ENCODE measurements at regions not wholly inside any gene's neighbourhood (a gene's known extent, or its start where the extent isn't known, plus 50 kb on each side); places are given as distances from the start of the nearest gene placed in this dataset.
"Not testable (repeated sequence)": the region's sequence is repeated elsewhere in the genome, so short reads cannot be mapped to it uniquely, and the experiment has no call there.

DNA sequence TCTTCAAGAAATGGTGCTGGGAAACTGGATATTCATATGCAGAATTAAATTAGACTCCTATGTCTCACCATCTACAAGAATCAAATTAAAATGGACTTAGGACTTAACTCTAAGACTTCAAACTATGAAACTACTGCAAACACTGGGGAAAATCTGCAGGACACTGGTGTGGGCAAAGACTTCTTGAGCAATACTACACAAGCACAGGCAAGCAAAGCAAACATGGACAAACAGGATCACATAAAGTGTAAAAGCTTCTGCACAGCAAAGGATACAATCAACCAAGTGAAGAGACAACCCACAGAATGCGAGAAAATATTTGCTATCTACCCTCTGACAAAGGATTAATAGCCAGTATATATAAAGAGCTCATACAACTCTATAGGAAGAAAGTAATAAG is 1161.1 kb upstream of the CITED2 start:
- no peak for DNase-seq (ENCODE audit: low read depth)

DNA sequence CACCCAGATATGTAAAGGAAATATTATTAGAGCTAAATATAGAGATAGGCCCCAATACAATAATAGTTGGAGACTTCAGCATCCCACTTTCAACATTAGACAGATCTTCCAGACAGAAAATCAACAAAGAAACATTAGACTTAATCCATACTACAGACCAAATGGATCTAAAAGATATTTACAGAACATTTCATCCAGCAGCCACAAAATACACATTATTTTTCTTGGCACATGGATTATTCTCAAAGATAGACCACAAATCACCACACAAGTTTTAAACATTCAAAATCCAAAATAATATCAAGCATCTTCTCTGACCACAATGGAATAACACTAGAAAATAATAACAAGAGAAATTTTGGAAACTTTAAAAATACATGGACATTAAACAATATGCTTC is 1159.1 kb upstream of the CITED2 start:
- DNase-seq (ENCODE audit: low read depth) = no peak

DNA sequence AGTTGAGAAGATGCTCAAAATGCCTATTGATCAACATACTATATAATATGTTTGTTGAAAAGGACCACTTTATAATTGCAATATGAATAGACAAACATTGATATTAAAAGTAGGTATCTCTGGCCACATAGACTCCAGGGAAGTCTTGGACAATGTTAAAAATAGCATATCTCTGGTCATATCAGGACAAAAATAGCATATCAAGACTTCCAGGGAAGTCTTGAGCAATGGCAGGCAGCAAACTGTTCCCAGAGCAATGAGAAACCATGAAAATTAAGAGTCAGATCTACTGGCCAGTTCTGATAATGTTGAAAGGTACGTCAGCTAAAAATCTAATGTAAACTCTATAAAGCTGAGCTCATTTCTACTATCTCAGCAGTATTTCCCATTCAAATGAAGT is 1130.3 kb upstream of the CITED2 start:
- no peak for DNase-seq (ENCODE audit: low read depth)

DNA sequence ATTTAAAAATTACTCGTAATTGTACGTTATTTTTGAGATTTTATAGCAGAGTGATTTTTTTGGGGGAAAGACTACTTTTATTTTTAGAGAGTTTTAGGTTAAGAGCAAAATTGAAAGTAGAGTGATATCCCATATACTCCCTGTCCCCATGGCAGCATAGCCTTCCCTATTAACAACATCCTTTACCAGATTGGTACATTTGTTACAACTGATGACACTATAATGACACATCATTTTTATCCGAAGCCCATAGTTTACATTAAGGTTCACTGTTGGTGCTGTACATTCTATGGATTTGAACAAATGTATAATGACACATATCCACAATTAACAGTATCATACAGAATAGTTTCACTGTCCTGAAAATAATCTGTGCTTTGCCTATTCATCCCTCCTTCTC is 1126.4 kb upstream of the CITED2 start:
- no peak for DNase-seq (ENCODE audit: low read depth)

DNA sequence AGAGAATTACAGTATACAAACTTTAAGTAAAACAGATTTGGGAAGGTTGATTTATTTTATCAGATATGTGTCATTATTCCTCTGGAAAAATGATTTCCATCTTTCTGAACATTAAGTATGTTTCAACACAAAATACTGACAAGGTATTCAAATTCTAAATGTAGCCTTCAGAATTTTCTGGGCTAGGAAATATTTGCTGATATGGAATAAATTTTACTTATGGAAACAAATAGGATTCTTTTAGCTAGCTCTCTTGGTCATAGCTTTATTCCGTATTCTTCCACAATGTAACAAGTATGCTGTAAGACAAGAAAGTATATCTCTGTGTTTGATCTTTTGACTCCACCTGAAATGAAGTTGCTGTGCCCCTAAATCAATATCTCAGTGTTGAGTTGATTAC is 1125.2 kb upstream of the CITED2 start:
- no peak for DNase-seq (ENCODE audit: low read depth)

- DNase-seq (ENCODE audit: low read depth) = no peak
Observed at GRCh38 chr6:140494321-140495108, 1120.1 kb upstream of the CITED2 start.

GRCh38 chr6:140493470-140493869 is 1119.0 kb upstream of the CITED2 start:
- not testable (repeated sequence) for DNase-seq (ENCODE audit: low read depth)

DNA sequence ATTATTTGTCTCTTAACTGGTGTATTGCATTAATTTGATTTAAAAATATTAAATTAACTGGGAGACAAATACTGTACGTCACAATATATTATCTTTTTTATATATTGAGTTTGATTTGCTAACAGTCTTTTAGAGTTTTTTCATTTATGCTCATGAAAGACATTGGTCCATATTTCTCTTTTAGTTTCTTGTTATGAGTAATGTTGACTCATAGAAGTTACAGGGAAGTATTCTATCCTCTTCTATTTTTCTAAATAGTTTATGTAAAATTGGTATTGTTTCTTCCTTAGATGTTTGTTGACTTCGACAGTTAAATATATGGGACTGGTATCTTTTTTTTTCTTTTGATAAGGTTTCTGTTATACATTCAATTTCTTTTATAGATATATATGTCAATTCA is 1115.6 kb upstream of the CITED2 start:
- no peak for DNase-seq (ENCODE audit: low read depth)

DNA sequence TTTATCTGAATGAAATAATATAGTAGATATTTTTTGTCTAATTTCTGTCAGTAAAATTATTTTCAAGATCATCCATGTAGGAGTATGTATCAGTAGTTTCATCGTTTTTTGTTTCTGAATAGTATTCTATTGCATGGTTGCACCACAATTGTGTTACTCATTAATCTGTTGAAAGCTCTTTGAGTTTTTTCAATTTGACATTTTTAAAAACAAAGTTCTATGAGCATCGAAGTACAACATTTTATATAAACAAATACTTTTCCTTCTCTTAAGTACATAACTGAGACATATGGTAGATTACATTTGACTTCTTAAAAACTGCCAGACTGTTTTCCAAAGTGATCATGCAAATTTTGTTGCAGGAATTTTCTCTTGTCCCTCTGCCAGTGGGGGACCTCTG is 1113.1 kb upstream of the CITED2 start:
- no peak for DNase-seq (ENCODE audit: low read depth)

DNA sequence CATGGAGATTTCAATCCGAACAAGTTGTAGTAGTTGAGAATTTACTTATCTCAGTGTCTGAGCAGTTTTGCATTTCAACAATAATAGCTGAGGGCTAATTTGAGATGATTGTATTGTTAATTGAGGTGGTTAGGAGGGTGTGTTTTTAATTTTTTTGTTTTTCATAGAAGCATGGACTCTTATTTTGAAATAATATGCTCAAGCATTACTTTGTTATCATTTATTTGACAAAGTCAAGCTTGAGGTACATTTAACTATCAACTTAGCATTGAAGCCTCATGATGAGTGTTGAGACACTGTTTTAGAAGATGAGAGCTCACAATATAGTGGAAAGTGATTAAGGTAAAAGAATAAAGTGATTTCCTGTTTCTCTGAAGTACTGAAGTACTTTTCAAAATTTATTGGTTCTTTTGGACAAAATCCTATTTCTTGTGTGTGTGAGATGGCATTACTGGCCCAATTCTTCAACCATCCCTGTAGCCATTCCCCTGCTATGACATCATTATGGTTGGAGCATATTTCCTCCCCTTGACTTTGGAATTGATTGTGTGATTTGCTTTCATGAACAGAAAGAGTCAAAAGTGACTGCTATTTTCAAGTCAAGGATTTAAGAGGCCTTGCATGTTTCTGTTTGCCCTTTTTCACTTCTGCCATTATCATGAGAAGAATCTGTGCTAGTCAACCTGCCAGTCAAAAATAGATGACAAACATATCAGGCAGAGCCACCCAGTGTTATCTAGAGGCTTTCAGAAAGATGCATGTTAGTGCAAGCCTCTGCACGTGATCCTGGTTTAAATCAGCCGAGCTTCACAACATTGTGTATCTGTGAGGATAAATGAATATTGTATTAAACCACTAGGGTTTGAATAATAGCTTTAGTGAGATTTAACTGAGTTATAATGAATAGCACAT is 1112.3 kb upstream of the CITED2 start:
- no peak for DNase-seq (ENCODE audit: low read depth)

DNA sequence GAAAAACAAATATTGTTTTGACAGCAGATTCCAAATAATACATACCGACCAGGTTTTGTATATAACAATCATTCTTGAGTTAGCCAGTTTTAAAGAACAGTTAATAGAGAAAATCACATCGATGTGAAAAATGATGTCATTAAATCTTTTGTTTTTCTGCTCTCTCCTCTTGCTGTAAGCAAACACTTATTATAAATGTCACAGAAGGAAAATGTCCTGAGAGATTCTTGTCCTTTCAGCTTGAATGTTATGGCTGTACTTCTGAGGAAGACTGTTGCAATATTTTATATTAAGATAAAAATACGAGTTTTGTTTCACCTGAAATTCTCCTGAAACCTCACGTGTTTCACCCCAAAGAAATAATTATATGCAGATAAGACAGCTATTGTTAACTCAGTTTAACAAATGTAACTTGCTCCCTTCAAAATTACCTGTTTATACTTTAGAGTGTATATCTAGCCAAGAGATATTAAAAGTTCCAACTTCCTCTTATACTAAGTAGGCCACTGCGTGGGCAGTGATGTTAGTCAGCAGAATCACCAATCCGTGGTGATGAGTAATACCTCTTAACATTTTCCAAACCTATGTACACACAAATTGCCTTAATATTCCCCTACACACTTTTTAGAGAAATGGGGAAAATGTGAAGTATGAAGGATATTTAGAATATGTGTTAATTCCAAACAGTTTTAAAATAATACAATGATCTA is 1111.4 kb upstream of the CITED2 start:
- DNase-seq (ENCODE audit: low read depth) = no peak

DNA sequence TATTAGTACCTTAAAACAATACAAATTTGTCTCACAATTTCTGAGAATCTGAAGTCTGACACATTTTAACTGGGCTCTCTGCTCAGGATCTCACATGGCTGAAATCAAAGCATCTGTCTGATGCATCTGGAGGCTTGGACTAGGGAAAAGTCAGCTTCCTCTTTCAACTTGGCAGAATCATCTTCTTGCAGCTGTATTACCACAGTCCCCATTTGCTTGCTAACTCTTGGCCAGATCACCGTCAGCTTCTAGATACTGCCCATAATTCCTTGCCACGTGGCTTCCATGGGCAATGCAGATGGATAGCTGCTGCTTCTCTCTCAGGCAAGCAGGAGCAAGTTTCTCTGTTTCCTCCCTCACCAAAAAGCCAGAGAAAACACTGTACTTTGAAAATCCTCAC is 1106.4 kb upstream of the CITED2 start:
- DNase-seq (ENCODE audit: low read depth) = no peak

- DNase-seq (ENCODE audit: low read depth) = no peak
Observed at GRCh38 chr6:140478631-140479030, 1104.2 kb upstream of the CITED2 start.

GRCh38 chr6:140475086-140475485 is 1100.6 kb upstream of the CITED2 start:
- DNase-seq (ENCODE audit: low read depth) = no peak

GRCh38 chr6:140464720-140465119 is 1090.3 kb upstream of the CITED2 start:
- DNase-seq (ENCODE audit: low read depth) = no peak

GRCh38 chr6:140463312-140463710 is 1088.9 kb upstream of the CITED2 start:
- no peak for DNase-seq (ENCODE audit: low read depth)

DNA sequence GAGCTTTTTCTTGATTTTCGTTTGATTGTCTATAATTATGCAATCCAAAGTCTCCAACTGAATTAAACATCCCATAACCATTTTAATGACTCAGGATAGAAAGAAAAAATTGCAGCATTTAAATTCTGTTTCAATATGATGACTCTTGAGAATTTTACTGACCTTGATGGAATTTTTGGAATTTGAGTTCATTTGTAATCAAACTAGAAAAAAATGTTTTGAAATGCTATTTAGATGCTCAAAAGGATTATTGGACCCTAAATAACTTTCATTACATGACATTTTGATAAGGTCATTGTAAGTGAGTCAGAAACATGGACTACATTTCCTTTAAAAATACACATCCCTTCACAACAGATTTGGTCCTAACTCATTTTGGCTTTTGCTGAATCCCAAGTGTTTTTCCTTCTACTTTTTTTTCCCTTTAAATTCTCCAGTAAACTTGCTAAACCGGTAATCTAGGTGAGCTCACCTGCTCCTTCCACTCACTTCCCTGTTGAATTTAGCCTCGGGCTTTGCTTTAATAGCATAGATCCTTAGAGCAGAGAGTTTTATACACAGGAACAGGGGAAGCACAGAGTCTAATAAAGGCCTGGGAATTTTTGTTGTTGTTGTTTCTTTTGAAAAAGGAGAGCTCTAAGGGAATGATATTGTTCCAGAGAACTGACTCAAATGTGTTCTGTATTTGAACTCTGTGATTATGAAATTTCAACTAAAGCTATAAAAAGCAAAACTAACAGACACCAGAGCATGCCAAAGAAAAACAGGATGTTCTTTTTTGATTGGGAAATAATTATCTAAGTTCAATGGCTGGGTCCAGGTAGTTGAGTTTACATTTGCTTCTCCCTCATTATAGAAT is 1088.2 kb upstream of the CITED2 start:
- no peak for DNase-seq (ENCODE audit: low read depth)

DNA sequence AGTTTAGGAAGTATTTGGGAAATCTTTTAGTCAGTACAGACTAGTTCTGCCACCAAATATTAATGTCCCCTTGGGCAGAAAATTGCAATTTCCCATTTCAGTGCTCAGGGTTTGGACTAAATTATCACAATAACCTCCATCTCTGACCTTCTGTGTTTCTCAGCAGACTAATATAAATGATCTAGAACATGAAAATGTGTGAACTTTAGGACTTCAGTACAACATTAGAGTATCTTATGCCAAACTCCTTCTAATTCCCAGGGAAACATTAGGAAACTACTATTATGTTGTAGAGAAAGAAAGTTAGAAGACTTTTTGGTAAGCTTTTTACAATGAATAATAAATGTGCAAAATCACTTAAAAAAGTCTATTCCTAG is 1087.6 kb upstream of the CITED2 start:
- DNase-seq (ENCODE audit: low read depth) = no peak

DNA sequence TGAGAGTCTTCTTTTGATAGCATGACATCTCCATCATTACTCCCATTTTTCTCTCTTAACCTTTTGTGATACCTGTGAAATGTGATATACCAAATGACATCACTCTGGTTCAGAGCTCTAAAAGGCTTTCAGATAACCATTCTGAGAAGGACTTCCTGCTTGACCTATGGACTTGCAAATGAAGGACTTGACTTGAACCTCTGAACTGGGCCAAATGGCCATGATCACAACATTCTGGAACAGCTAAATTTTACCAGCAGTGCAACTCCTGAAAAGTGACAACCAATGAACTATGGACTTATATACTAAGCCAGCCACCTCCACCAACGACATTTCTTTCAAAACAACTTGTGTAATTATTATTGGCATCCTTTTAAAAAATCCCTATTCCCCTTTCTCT is 1085.8 kb upstream of the CITED2 start:
- no peak for DNase-seq (ENCODE audit: low read depth)

GRCh38 chr6:140459209-140459608 is 1084.8 kb upstream of the CITED2 start:
- no peak for DNase-seq (ENCODE audit: low read depth)

- DNase-seq (ENCODE audit: low read depth) = no peak
Observed at GRCh38 chr6:140446241-140446640, 1071.8 kb upstream of the CITED2 start.
